Activated CD4-positive, alpha-beta T cell treated with anti-CD3 and anti-CD28 coated beads for 48 hours (primary cell): ENCODE measurements at regions not wholly inside any gene's neighbourhood (a gene's known extent, or its start where the extent isn't known, plus 50 kb on each side); places are given as distances from the start of the nearest gene placed in this dataset.
"Not testable (repeated sequence)": the region's sequence is repeated elsewhere in the genome, so short reads cannot be mapped to it uniquely, and the experiment has no call there.

Experiments
- DNase-seq: peaks from one replicate; pipeline ENCODE4 v3.0.0-alpha.2; 2020

DNA sequence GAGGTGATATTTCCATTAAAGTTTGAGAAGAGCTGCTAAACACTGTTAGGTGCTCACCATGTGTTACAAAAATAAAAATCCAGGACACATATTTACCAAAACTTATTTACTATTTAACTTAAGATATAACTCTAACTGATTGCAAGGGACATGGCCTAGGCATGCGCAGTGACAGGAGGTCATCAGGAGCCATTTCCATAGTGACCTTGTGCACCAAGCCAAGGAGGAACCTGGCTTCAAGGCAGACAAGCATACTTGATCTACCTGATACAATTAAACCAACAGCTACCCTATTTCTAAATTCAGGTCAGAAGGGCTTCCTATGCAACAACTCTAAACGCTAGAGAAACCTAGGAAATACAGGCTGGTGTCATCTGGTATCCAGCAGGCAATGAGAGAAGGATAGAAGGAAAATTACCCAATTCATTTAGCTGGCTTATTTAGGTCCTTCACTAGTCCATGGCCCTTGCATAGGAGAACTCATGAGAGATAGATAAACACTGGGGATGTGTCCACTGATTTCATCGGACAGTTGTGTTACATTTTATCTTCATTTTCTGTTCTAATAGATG is 134.4 kb downstream of the FOXB1 start:
- no peak for DNase-seq

DNA sequence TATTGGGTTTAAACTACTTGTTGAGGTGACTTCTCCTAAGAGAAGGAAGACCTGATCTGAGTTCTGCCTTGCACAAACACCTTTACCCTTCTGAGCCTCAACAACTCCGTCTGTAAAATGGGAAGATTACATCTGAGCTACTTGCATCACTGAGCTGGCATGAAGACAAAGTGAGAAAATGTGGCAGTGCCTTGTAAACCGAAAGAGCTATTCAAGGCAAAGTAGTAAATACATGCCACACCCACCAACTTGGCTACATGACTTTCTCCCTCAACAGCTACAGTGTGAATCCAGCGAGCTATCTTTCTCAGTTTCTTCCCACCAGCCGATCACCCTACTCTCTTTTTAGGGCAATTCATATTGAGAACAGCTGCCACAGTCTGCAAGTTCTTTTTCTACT is 148.3 kb downstream of the FOXB1 start:
- no peak for DNase-seq

DNA sequence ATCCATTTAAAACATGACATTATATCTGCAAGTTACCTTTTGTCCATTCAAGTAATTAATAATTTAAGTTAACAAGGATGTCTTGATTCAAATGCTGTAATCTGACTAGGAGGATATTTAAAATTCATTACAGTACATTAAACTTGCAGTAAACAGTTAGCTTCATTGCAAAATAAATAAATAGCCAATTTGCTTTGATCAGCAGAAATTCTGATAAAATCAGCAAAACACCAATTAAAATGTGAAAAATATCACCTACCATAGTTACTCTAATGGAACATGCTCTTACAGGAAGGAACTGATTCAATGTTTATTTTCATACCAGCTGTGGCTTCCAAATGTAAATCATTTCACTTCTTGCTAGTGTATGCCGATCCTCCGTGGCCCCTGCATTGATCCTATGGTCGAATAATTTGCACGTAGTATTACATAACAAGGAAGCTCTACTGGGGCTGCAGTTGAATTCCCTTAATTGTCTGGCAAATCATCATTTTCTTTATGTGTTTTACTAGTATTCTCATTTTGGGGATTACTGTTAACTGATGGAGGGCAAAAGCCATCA is 150.7 kb downstream of the FOXB1 start:
- DNase-seq = no peak

DNA sequence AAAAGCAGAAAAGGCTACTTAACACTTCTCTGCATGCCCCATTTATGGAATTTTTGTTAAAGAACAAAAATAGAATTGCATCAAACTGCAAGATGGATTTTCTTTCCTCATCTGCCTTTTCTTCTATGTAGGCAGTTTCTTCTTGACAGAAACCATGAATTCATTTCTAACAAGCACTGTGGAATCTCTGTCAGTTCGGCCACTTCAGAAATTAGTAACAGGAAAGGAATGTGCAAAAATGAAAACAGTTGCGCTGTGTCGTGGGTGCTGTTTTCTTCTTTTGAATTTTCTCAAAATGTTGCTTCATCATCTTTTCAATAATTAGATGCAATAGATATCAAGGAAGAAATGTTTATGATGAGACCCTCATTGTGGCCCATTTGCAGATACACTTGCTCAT is 151.6 kb downstream of the FOXB1 start:
- DNase-seq = no peak

DNA sequence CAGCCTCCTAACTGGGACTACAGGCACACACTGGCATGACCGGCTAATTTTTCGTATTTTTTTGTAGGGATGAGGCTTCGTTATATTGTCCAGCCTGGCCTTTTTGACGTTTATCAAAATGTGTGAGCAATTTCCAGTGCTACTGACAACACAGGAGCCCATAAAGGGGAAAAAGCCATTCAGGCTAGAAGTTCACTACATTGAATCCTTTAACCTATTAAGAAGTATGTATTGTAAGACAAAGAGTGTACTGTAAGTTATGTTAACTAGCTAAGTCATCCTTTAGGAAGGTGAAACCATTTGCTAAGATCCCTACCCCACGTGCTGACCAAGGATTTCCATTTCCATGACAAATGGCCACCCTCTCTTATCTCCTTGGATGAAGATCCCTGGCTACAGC is 156.8 kb downstream of the FOXB1 start:
- no peak for DNase-seq

DNA sequence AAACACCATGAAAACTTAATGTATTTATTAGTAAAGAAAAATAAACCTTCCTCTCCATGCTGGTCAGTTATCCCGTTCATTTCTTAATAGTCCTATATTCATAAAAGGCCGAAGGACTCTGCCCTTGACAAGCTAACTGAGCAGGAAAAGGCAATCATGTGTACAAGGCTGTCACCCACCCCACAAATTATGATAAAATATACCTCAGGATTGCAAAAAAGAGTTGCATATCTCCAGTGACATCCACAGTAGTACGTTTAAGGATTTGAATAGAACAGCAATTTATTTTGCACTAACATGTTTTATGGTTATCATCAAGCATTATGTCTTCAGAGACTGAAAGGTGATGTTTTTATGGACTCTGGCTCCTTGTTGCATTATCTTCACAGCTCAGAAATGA is 157.6 kb downstream of the FOXB1 start:
- no peak for DNase-seq

DNA sequence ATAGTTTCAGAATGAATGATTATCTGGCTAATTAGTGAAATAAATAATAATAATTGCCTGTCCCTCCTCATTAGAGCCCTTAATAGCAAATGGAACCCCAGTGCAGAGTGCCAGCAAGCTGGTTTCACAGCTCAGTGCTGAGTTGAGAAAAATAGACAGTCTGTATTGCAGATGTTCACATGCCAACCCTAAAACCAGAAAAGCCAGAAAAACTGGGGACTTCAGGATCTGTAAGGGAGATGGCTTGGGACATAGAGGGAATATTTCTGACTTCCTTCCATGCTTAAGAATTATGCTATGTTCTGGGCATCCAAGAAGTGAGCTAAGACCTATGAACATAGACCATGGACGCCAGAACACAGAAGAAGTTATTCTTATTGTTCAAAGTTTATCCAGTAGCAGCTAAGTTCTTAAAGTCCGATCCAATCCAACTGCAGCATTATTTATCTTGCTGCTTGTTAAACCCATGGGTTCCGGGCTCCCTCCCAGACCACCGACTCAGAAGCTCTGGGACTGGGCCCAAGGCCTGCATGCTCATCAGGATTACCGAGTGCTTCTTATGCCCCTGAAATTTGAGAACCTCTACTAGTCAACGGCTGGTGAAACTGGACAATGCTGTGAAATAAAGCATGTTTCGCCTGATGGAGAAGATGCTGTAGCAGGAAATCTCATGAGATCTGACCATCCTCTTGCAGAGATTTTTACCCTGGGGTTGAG is 158.3 kb downstream of the FOXB1 start:
- no peak for DNase-seq

DNA sequence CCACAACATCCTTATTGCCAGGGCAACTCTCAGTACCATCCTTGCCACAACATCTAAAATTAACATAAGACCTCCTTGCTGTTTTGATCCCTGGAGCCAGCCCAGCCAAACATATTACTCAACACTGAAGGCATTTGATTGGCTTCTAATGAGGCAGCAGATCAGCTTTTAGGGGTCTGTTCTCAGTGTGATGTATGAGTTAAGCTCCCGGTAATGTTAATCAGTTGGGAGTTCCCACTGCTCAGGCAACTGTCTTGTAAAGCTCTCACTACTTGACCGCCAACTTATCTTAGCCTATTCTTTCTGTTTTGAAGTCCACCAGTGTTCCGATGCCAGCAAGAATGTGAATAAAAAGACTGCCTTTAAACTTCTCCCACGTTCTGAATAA is 158.9 kb downstream of the FOXB1 start:
- no peak for DNase-seq

DNA sequence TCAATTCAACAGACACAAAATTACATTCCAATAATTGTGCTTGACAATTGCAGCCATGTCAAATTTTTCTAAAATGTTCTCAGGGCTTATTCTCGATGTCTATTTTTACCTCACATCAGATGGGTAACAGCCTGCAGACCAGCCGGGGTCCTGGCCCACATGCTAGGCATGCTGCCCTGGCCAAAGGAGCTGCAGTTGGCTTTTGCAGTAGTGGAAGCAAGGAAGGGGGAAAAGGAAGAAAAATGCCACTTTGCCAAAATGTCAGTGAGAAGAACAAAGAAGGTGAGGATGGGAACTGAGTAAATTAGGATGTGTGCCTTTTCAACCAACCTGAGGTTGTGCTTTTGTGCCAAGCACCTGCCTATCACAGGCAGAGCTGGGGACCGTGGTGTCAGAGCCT is 161.0 kb downstream of the FOXB1 start:
- DNase-seq = no peak

DNA sequence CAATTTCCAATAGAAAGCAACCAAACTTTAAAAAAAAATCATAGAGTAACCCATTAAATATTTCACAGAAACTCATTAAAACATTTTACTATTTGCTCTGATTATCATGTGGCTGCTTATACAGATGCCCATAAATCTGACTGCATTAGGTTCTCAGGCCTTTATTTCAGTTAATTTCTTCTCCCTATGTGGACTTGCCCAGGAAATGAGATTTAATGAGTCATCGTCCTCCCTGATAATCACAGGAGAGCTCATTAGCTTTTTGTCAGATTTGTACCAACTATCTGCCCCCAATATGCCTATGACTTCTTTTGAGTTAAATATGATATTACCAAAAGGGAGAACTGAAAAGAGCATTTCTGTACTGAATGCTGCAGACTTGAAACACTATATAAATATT is 168.0 kb downstream of the FOXB1 start:
- no peak for DNase-seq

DNA sequence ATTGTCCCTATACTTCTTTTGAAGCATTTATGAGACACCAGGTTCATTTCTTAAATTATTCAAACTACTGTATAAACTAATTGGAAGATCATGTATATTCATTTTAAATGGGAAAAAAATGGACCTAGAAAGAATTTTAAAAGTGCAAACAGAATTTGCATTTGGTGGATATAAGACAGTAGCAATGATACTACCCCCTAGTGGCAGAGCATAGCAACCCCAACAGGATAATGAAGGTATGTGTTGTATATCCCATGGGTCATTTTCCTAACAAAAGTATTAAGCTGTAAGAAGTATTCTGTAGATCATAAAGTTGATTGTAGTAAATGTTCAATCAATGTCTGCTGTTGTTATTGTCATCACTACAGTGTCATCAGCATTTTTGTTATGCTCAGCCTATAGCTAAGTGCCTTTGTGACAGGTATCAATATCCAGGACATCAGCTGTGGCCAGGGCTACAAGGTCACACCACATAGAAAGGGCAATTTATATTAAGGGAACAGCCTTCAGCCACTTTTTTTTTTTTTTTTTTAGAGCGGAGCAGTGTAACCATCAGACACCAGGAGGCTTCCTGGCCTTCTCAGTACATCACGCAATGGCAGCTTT is 175.8 kb downstream of the FOXB1 start:
- peak; percentile 41 for DNase-seq

DNA sequence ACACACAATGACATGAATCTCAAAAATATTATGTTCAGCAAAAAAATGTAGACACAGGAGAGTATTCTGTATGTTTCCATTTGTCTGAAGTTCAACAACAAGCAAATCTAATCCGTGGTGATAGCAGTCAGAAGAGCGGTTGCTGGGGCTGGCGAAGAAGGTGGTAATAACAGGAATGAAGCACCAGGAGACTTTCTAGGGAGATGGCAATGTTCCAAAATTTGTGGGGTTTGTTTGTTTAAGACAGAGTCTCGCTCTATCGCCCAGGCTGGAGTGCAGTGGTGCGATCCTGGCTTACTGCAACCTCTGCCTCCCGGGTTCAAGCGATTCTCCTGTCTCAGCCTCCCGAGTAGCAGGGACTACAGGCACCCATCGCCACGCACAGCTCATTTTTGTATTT is 177.8 kb downstream of the FOXB1 start:
- not testable (repeated sequence) for DNase-seq

DNA sequence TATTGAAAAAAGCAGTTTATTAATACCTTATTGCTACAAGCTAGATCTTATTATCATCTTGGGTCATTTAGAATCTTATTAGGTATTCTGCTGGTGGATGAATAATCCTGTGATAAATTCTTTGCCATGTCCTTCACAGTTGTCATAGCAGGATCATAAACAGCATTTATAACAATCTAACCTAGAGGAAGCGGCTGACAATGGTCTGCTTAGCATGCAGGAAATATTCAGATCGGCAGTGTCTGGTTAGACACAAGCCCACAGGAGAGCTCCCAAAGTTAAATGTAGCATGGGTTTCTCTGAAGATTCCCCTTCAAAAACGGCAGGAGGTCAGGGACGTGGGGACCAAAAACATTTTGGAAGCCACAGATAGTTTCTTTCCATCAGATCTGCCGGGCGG is 179.3 kb downstream of the FOXB1 start:
- no peak for DNase-seq

DNA sequence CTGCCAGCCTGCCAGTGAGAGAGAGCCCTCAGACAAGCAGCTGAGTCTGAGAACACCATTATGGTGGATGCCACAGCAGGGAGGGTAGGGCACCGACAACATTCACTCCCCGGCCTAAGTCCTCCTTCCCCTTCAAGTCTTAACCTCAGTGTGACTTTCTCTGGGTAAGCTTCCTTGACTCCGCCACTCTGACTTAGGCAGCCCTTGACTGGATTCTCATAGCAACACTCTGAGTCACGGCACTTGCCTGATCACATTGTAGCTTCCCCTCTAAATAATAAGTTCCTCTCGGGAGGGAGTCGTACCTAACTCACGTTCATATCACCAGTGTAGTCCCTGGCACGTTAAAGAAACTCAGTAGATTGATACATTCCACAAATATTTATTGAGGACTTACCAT is 180.5 kb downstream of the FOXB1 start:
- no peak for DNase-seq

DNA sequence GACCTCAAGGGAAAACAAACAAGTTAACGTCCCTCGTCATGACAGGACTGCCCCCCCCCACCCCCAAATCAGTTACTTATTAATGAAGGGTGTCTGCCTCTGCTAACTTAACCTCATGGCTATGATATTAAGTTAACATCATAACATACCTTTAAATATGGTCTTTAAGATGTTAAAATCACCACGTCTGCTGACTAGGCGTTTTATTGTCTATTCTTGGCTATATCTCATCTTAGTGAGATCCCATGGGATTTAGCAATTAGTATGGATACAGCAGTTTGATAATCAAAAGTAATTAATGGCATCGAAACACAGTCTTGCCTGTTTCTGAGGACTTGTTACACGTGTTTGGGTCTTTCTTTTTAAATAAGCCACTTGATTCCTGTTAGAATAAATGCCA is 186.9 kb downstream of the FOXB1 start:
- DNase-seq = no peak

DNA sequence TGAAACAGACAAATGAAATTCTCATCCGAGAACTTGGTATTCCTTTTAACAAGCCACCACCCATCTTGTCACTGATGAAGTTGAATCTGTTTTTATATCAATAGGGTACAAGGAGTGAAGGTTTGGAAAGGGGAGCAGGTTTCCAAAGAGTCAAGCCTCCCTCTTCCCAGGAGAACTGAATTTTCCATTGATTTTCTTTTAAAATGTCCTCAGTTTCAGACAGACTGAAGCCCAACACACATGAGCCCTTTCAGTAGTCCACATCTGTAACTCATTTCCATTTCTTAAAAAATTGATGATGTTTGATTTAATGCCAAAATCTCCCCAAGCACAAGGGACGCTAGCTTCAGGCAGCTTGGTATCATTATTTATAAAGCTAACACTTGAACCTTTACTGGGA is 187.7 kb downstream of the FOXB1 start:
- DNase-seq = no peak

DNA sequence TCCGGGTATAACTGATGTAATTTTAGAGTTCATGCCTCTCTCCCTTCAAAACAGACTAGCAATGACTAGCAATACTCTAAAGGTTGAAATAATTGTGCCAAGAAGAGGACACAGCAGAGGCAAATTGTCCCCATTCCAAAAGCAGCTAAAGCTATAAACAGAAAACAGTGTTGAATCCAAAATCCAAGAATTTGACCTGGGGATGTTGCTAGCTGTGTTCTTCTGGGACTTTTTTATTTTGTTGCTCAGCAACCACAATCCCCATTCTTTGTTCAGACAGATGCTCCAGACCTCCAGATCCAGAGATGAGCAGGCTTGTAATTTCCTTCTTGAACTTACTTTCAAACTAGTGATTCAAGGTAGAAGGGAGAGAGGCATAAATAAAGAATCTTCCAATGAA is 191.5 kb downstream of the FOXB1 start:
- DNase-seq = no peak

DNA sequence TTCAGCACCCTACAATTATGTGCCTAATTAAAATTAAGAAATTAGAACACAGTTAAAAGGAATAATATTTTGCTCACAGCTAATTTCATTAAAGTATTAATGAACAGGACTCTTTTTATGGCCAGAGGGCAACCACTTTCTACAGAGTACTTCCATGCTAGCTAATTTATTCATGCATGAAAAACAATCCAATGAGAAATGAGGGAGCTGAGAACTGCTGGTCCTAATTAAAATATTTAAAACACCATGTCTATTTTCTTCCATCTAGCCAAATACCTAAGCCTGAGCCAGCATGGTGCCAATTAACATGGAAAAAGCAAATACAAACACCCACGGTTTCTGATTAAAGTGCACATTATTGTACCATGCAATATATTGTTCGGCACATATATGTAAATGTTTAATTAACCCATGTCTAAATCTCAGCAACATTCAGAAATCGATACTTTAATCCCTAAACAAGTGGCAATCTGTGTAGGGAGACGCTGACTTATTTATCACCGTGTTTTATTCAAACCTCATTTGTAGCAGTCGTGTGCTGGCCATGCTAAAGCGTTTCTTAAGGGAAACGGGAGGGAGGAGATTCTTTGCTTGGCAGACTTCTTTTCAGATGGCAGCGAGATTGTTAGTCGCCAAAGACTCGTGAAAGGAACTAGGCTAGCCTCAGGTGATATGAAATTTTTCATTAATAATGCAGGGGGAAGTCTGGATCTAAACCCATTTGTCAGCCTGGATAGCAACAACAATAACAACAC is 193.5 kb downstream of the ANXA2 start:
- no peak for DNase-seq

DNA sequence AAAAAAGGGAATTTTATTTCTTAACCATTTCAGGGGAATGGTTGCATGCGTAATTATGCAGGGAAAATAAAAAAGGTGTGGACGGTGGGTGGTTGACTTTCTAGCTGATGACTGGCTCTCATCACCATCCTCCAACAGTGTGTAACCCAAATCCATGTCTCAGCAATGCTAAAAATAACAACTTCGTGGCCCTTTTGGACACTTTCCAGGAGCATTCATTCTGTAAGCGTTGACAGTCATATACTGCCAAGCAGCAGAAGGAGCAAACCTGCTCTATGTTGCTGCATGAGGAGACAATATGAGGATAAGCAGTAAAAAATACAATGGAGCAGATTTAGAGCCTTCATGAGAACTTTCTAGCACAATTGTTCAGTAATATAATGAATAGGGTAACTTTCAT is 189.1 kb downstream of the ANXA2 start:
- no peak for DNase-seq

DNA sequence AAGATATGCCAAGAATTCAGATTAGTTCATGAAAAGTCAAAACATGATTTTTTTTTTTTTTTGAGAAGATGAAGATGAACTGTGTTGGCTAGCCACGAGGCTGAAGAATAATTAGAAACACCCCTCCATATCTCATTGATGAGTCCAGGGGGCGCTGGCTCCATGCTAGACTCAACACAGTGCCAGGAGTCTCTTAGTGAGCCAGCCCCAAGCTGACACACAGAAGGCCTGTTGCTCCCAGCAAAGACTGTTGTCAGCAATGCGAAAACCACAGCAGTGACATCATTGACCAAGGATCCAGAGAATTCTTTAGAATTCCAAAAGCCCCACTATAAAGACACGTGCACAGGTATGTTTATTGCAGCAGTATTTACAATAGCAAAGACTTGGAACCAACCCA is 185.2 kb downstream of the ANXA2 start:
- DNase-seq = no peak

DNA sequence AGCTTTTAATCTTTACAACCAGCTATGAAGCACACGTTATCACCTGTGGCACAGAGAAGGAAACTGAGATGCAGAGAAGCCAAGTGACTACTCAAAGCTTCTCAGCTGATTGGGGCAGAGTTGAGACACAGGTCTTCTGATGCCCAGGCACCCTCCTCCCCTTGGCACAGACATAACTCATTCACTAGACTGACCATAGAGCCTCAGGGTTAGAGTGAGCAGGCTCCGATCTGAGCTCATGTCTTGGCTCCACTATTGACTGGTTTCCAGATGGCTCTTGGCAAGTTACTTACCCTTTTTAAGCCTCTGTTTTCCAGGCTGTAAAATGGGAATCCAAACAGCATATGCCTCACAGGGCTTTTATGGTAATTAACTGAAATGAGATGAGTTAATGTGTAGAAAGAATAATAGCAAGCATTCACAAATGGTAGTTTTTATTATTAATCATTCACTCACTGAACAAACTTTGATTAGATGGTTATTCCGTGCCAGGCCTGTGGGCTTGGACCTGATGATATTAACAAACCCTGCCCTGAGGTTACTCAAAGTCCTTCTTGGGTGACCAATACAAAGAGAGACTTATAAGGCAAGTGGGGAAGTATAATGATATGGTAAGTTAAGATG is 184.3 kb downstream of the ANXA2 start:
- no peak for DNase-seq

DNA sequence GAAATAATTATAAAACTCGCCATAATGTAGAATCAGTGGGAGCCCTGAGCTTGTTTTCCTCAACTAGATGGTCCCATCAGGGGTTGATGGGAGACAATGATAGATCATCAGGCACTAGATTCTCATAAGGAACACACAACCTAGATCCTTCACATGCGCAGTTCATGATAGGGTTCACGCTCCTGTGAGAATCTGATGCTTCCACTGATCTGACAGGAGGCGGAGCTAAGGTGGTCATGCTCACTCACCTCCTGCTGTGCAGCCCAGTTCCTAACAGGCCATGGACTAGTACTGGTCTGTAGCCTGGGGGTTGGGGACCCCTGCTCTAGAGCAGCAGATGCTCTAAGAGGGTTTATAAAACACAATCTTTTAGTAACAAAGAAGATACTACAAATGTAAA is 183.6 kb downstream of the ANXA2 start:
- DNase-seq = no peak

DNA sequence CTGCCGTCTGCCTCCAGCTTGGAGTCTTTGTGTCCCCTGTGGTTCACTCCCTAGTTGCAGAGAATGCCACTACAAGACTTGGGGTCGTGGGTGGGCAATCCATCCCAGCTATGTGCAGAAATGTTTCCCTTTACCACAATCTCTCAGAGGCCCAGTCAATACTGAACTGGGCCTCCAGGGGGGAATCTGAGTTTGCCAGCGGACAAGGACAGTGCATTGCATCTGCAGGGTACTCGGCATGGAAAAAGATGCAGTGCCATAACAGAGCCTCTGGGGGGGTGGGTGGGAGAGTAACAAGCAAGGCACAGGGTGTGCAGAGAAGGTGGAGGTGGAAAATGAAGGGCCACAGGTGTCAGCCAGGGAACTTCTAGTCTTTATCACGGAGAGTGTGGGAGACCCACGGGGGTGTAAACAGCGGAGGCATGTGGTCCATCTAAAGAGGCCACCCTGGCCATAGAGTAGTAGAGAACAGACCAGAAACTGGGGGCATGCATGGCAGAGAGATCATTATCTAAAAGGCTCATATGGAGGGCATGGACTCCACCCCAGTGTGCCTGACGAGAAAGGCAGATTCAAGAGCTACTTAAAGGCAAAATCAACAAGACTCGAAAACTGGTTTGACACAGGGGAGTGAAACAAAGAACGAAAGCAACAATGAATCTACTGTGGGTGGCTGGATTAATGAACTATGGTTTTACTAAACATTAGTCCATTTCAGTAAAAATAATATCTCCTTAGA is 182.4 kb downstream of the ANXA2 start:
- DNase-seq = no peak
